ENCODE measurements at regions not wholly inside any gene's neighbourhood (a gene's known extent, or its start where the extent isn't known, plus 50 kb on each side); places are given as distances from the start of the nearest gene placed in this dataset.

- H4K20me1 ChIP-seq (ENCODE audit: insufficient read depth, low read length): no peaks in the 10 kb centered on the region
- H3K36me3 ChIP-seq (replicated peaks in 1 of 2; ENCODE audit: control insufficient read depth in 1 of 2, insufficient read depth in 2 of 2, low read length in 2 of 2): no peaks in the 10 kb centered on the region
- DNase-seq: no peak
- Mint-ChIP-seq H3K4me1 (peaks cover 16% of the 10 kb centered on the region), H3K27me3 (ENCODE audit: low read depth in 3 of 3) (peaks cover 0 to 2% (median 1%) of the 10 kb centered on the region in 3 donors), H3K36me3 (peaks cover 0 to 3% of the 10 kb centered on the region in 2 donors), H3K4me3 (no peak overlapping the region), H3K9me3 (peaks cover 1 to 7% (median 5%) of the 10 kb centered on the region in 7 donors), H3K27ac (peak overlapping the region in 4 of 7 donors; percentile 27 to 81 (median 55))
- no peak overlapping the region for H3K27ac ChIP-seq (ENCODE audit: low read depth in 1 of 2, low read length in 2 of 2)
- no peak overlapping the region for H3K4me2 ChIP-seq (replicated peaks; ENCODE audit: extremely low read depth, low read length, poor library complexity, severe bottlenecking)
- 97% methylated on average over 6 of the region's 8 CpGs for WGBS (ENCODE audit: insufficient coverage)
- H3K27me3 ChIP-seq (ENCODE audit: control insufficient read depth in 2 of 2, insufficient read depth in 2 of 2, low read length in 2 of 2): no peaks in the 10 kb centered on the region
- no peak overlapping the region for H3K9ac ChIP-seq (ENCODE audit: insufficient read depth, low read length, poor library complexity, severe bottlenecking)
- peaks cover 11 to 12% of the 10 kb centered on the region in 2 donors for H3K4me1 ChIP-seq (ENCODE audit: control insufficient read depth in 1 of 2, insufficient read depth in 2 of 2, low read length in 2 of 2)
- H2AFZ ChIP-seq (ENCODE audit: insufficient read depth, low read depth, low read length, poor library complexity, severe bottlenecking): no peak overlapping the region
- H3K79me2 ChIP-seq (ENCODE audit: insufficient read depth, low read length): no peaks in the 10 kb centered on the region
- no peaks in the 10 kb centered on the region for H3K9me3 ChIP-seq (replicated peaks in 1 of 2; ENCODE audit: control insufficient read depth in 1 of 2, insufficient read depth in 1 of 2, low read length in 2 of 2)
- H3K4me3 ChIP-seq (replicated peaks in 1 of 3; ENCODE audit: low read depth in 2 of 3, low read length in 3 of 3): no peak overlapping the region
- intact Hi-C loops (cut with micrococcal nuclease): no loop called here
- TF ChIP-seq CTCF (IDR thresholded peaks at IDR 0.05): no peak
These were observed 50.2 kb upstream of the PLET1 start for GRCh38 chr11:112310848-112311247.

DNA sequence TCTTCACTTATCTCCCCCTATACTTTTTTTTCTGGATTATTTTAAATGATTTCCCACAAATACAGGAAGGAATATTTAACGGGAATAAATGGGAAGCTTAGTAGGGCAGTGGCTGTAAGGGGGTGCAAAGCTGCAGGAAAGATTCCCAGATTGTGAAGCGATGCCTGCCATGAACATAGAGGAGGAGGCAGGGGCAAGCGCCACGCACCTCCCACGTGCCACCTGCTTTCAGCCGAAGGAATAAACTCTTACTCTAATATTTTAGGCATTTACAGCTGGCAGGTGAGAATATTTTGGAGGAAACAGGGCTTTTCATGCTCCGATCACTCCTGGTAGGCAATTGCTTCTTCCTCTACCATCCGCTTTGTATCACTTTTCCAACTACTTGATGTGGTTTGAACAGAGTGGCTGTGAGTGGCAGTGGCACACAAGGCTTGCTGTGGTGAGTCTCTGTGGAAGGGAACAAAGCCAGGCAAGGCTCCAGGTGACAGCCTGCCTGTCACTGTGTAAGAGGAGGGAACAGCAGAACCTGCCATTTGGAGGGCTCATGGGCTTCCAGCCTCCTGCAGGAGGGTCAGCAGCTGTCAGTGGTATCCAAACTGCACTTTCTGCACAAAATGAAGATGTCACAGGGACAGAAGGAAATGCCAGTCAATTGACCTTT is 54.5 kb upstream of the PLET1 start:
- Histone ChIP-seq H3K4me2 (replicated peaks; ENCODE audit: extremely low read depth, low read length, poor library complexity, severe bottlenecking) (no peak overlapping the region), H3K4me1 (ENCODE audit: control insufficient read depth in 1 of 2, insufficient read depth in 2 of 2, low read length in 2 of 2) (peaks cover 9% of the 10 kb centered on the region in 2 donors), H2AFZ (ENCODE audit: insufficient read depth, low read depth, low read length, poor library complexity, severe bottlenecking) (no peak overlapping the region), H3K27me3 (ENCODE audit: control insufficient read depth in 2 of 2, insufficient read depth in 2 of 2, low read length in 2 of 2) (no peaks in the 10 kb centered on the region), H3K27ac (ENCODE audit: low read depth in 1 of 2, low read length in 2 of 2) (no peak overlapping the region), H4K20me1 (ENCODE audit: insufficient read depth, low read length) (no peaks in the 10 kb centered on the region), H3K36me3 (replicated peaks in 1 of 2; ENCODE audit: control insufficient read depth in 1 of 2, insufficient read depth in 2 of 2, low read length in 2 of 2) (no peaks in the 10 kb centered on the region), H3K9ac (ENCODE audit: insufficient read depth, low read length, poor library complexity, severe bottlenecking) (no peak overlapping the region), H3K4me3 (replicated peaks in 1 of 3; ENCODE audit: low read depth in 2 of 3, low read length in 3 of 3) (no peak overlapping the region), H3K79me2 (ENCODE audit: insufficient read depth, low read length) (no peaks in the 10 kb centered on the region), H3K9me3 (replicated peaks in 1 of 2; ENCODE audit: control insufficient read depth in 1 of 2, insufficient read depth in 1 of 2, low read length in 2 of 2) (no peaks in the 10 kb centered on the region)
- no peaks in the 10 kb centered on the region for H3K36me3 Mint-ChIP-seq
- H3K27ac Mint-ChIP-seq: no peak overlapping the region
- no peak for TF ChIP-seq CTCF (IDR thresholded peaks at IDR 0.05)
- peaks cover 24% of the 10 kb centered on the region for H3K4me1 Mint-ChIP-seq
- no CpG with 5 or more reads among the region's 8 CpGs for WGBS (ENCODE audit: insufficient coverage)
- peaks cover 0 to 1% (median 0%) of the 10 kb centered on the region in 3 donors for H3K27me3 Mint-ChIP-seq (ENCODE audit: low read depth in 3 of 3)
- no peak overlapping the region for H3K4me3 Mint-ChIP-seq
- intact Hi-C loops (cut with micrococcal nuclease): no loop called here
- DNase-seq: no peak
- peaks cover 0 to 1% (median 0%) of the 10 kb centered on the region in 7 donors for H3K9me3 Mint-ChIP-seq
